K562 (cell line): ENCODE measurements at regions not wholly inside any gene's neighbourhood (a gene's known extent, or its start where the extent isn't known, plus 50 kb on each side); places are given as distances from the start of the nearest gene placed in this dataset.

Source experiments
- CTCF ChIP-seq, 3 experiments: IDR thresholded peaks in 2 of 3; conservative IDR thresholded peaks in 1 of 3; 2 replicates each; pipeline ENCODE4 v1.5.1; 2011 to 2012; ENCODE audit warnings: low read length in 3 of 3, mild to moderate bottlenecking in 3 of 3, control low read depth in 2 of 3, improper control_type of control experiment in 1 of 3, inconsistent platforms in 1 of 3, low read depth in 1 of 3, mixed read lengths in 1 of 3, moderate library complexity in 1 of 3; ENCODE audit not compliant: insufficient read depth in 2 of 3
- PTTG1 ChIP-seq: fragments of 450-650 bp; IDR thresholded peaks from 2 replicates; pipeline ENCODE4 v1.6.1; 2016; ENCODE audit warnings: low read depth, mild to moderate bottlenecking, missing genetic modification characterization, missing compliant biosample characterization
- SIX5 ChIP-seq, 2 experiments: IDR thresholded peaks; 2 replicates each; pipeline ENCODE4 v1.6.1; 2011; ENCODE audit warnings: low read length in 2 of 2, borderline replicate concordance in 1 of 2, low read depth in 1 of 2, mild to moderate bottlenecking in 1 of 2, moderate library complexity in 1 of 2; ENCODE audit not compliant: insufficient read depth in 1 of 2
- SREBF2 ChIP-seq: sonication (generic); formaldehyde crosslinking; IDR thresholded peaks from 2 replicates; pipeline ENCODE4 v1.4.0; 2020; ENCODE audit warnings: mild to moderate bottlenecking, missing genetic modification reagents
- YBX1 ChIP-seq: fragments of 450-650 bp; IDR thresholded peaks from 2 replicates; pipeline ENCODE4 v1.7.1; 2016; ENCODE audit warnings: mild to moderate bottlenecking

GRCh38 chr14:101216366-101217079 is 313.0 kb upstream of the RTL1 start:
- no peak for TF ChIP-seq SIX5 (IDR thresholded peaks at IDR 0.05; ENCODE audit: borderline replicate concordance in 1 of 2, insufficient read depth in 1 of 2, low read depth in 1 of 2, low read length in 2 of 2)
- TF ChIP-seq SREBF2 (CRISPR knock-in tag), result no peak
- no peak for TF ChIP-seq YBX1
- no peak for TF ChIP-seq CTCF (IDR thresholded peaks at IDR 0.05 in 2 of 3, conservative IDR thresholded peaks at IDR 0.05 in 1 of 3; ENCODE audit: insufficient read depth in 2 of 3, low read depth in 1 of 3, low read length in 3 of 3)
- TF ChIP-seq PTTG1, result no peak
